ENCODE measurements at regions not wholly inside any gene's neighbourhood (a gene's known extent, or its start where the extent isn't known, plus 50 kb on each side); places are given as distances from the start of the nearest gene placed in this dataset.
A peak's percentile ranks its signal among the peaks of the same experiment; 100 is the strongest.

- Histone ChIP-seq H3K4me2 (ENCODE audit: low read length) (no peak overlapping the region), H2AFZ (ENCODE audit: low read length) (no peak overlapping the region), H4K20me1 (ENCODE audit: insufficient read depth, low read length) (no peaks in the 10 kb centered on the region), H3K27ac (ENCODE audit: low read depth, low read length, poor library complexity, severe bottlenecking) (no peak overlapping the region), H3K9me2 (ENCODE audit: insufficient read depth, low read length) (no peaks in the 10 kb centered on the region), H3K36me3 (ENCODE audit: insufficient read depth, low read length) (no peaks in the 10 kb centered on the region), H3K79me2 (ENCODE audit: insufficient read depth, low read depth, low read length) (no peaks in the 10 kb centered on the region), H3K4me1 (ENCODE audit: insufficient read depth, low read length, poor library complexity, severe bottlenecking) (no peaks in the 10 kb centered on the region), H3K4me3 (ENCODE audit: low read depth, low read length, poor library complexity, severe bottlenecking) (no peak overlapping the region), H3K9me3 (ENCODE audit: low read length) (no peaks in the 10 kb centered on the region)
- intact Hi-C loops (cut with micrococcal nuclease; ENCODE audit: unreplicated experiment): loop anchor here (10.0 kb wide), 1 partner anchor 471 kb away; no protein-coding TSS in a partner anchor
- BruUV-seq (replicated peaks): no TSS peak
- DNase-seq (ENCODE audit: low spot score): no peak
- ChIA-PET POLR2A (interaction anchor here (1.1 kb wide), 1 partner anchor 20 kb away, joined by 3 read pairs; no protein-coding TSS in a partner anchor), CTCF (ENCODE audit: unreplicated experiment) (no interaction called here)
- TF ChIP-seq, protein P1, sequence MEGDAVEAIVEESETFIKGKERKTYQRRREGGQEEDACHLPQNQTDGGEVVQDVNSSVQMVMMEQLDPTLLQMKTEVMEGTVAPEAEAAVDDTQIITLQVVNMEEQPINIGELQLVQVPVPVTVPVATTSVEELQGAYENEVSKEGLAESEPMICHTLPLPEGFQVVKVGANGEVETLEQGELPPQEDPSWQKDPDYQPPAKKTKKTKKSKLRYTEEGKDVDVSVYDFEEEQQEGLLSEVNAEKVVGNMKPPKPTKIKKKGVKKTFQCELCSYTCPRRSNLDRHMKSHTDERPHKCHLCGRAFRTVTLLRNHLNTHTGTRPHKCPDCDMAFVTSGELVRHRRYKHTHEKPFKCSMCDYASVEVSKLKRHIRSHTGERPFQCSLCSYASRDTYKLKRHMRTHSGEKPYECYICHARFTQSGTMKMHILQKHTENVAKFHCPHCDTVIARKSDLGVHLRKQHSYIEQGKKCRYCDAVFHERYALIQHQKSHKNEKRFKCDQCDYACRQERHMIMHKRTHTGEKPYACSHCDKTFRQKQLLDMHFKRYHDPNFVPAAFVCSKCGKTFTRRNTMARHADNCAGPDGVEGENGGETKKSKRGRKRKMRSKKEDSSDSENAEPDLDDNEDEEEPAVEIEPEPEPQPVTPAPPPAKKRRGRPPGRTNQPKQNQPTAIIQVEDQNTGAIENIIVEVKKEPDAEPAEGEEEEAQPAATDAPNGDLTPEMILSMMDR (conservative IDR thresholded peaks at IDR 0.05; ENCODE audit: low read length): peak; percentile 57
- no peak for TF ChIP-seq EZH2phosphoT487 (IDR thresholded peaks at IDR 0.05; ENCODE audit: borderline replicate concordance, low read depth, low read length)
Observed at GRCh38 chr4:119785963-119786362, 157.4 kb upstream of the PDE5A start.

- Histone ChIP-seq H4K20me1 (ENCODE audit: insufficient read depth, low read length) (no peaks in the 10 kb centered on the region), H3K4me2 (ENCODE audit: low read length) (no peak overlapping the region), H3K4me3 (ENCODE audit: low read depth, low read length, poor library complexity, severe bottlenecking) (no peak overlapping the region), H3K79me2 (ENCODE audit: insufficient read depth, low read depth, low read length) (no peaks in the 10 kb centered on the region), H3K36me3 (ENCODE audit: insufficient read depth, low read length) (no peaks in the 10 kb centered on the region), H3K9me3 (ENCODE audit: low read length) (no peaks in the 10 kb centered on the region), H3K27ac (ENCODE audit: low read depth, low read length, poor library complexity, severe bottlenecking) (no peak overlapping the region), H2AFZ (ENCODE audit: low read length) (no peak overlapping the region), H3K4me1 (ENCODE audit: insufficient read depth, low read length, poor library complexity, severe bottlenecking) (no peaks in the 10 kb centered on the region), H3K9me2 (ENCODE audit: insufficient read depth, low read length) (no peaks in the 10 kb centered on the region)
- intact Hi-C loops (cut with micrococcal nuclease; ENCODE audit: unreplicated experiment): loop anchor here (10.0 kb wide), 1 partner anchor 469 kb away; no protein-coding TSS in a partner anchor
- ChIA-PET POLR2A (no interaction called here), CTCF (ENCODE audit: unreplicated experiment) (no interaction called here)
- BruUV-seq (replicated peaks): no TSS peak
- no peak for DNase-seq (ENCODE audit: low spot score)
- no peak for TF ChIP-seq EZH2phosphoT487 (IDR thresholded peaks at IDR 0.05; ENCODE audit: borderline replicate concordance, low read depth, low read length)
- TF ChIP-seq, protein P1 (conservative IDR thresholded peaks at IDR 0.05; ENCODE audit: low read length): no peak
Observed at GRCh38 chr4:119783189-119783983, 154.8 kb upstream of the PDE5A start.

DNA sequence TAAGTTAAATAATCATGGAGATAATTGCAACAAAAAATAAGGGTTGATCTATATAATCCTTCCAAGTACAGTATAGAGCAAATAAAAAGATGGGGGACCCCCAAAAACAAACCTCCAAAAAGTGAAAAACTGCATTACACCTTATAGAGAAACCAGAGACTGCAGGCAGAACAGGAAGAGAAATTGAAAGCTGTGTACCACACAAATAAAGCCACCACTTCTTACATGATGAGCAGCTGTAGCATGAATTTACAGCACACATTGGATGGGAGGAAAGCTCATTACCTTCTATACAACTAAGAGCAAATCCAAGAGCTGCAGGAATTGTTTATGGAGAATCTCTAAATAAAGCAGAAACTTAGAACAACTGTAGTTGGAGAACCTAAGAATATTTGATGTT is 152.4 kb upstream of the PDE5A start:
- Histone ChIP-seq H4K20me1 (ENCODE audit: insufficient read depth, low read length) (no peaks in the 10 kb centered on the region), H3K9me3 (ENCODE audit: low read length) (no peaks in the 10 kb centered on the region), H3K36me3 (ENCODE audit: insufficient read depth, low read length) (no peaks in the 10 kb centered on the region), H3K9me2 (ENCODE audit: insufficient read depth, low read length) (no peaks in the 10 kb centered on the region), H3K27ac (ENCODE audit: low read depth, low read length, poor library complexity, severe bottlenecking) (no peak overlapping the region), H3K4me2 (ENCODE audit: low read length) (no peak overlapping the region), H3K79me2 (ENCODE audit: insufficient read depth, low read depth, low read length) (no peaks in the 10 kb centered on the region), H2AFZ (ENCODE audit: low read length) (no peak overlapping the region), H3K4me1 (ENCODE audit: insufficient read depth, low read length, poor library complexity, severe bottlenecking) (no peaks in the 10 kb centered on the region), H3K4me3 (ENCODE audit: low read depth, low read length, poor library complexity, severe bottlenecking) (no peak overlapping the region)
- BruUV-seq (replicated peaks): no TSS peak
- POLR2A ChIA-PET: interaction anchor here (0.9 kb wide), 1 partner anchor 19 kb away, joined by 3 read pairs; no protein-coding TSS in a partner anchor
- DNase-seq (ENCODE audit: low spot score): no peak
- intact Hi-C loops (cut with micrococcal nuclease; ENCODE audit: unreplicated experiment): loop anchor here (10.0 kb wide), 1 partner anchor 466 kb away; no protein-coding TSS in a partner anchor
- CTCF ChIA-PET (ENCODE audit: unreplicated experiment): no interaction called here
- TF ChIP-seq, protein P1 (conservative IDR thresholded peaks at IDR 0.05; ENCODE audit: low read length): no peak
- TF ChIP-seq EZH2phosphoT487 (IDR thresholded peaks at IDR 0.05; ENCODE audit: borderline replicate concordance, low read depth, low read length): no peak

All from OCI-LY7 (cell line).